Hypothalamus (tissue), 51 donors: ENCODE measurements at regions not wholly inside any gene's neighbourhood (a gene's known extent, or its start where the extent isn't known, plus 50 kb on each side); places are given as distances from the start of the nearest gene placed in this dataset.
A peak's percentile ranks its signal among the peaks of the same experiment; 100 is the strongest.
"Not testable (repeated sequence)": the region's sequence is repeated elsewhere in the genome, so short reads cannot be mapped to it uniquely, and the experiment has no call there.

Experiments used
- DNase-seq, 51 donors: peaks; one replicate each; lab custom pipeline; 2025; lab: John Stamatoyannopoulos, UW

- DNase-seq, result no peak
These were observed 107.2 kb upstream of the ECI2 start for GRCh38 chr6:4242601-4243000.

DNA sequence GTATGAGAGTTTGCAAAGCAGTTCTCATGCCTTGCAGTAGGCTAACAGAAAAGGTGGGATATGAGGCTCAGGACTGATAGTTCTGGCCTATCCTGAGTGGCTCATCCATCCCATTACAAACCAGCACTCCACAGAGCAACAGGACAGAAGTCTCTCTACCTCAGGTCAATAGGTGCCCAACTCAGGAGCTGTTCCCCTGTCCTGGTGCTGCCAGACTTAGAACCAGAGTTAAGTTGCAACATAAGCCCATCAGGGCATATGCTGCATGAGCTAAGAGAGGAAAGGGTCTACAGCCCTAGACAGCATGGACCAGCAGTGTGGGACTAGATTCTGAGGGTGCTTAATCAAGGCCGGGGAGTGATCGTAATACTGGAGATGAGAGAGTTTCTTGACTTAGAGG lies 104.8 kb upstream of the ECI2 start:
- DNase-seq, result no peak

DNA sequence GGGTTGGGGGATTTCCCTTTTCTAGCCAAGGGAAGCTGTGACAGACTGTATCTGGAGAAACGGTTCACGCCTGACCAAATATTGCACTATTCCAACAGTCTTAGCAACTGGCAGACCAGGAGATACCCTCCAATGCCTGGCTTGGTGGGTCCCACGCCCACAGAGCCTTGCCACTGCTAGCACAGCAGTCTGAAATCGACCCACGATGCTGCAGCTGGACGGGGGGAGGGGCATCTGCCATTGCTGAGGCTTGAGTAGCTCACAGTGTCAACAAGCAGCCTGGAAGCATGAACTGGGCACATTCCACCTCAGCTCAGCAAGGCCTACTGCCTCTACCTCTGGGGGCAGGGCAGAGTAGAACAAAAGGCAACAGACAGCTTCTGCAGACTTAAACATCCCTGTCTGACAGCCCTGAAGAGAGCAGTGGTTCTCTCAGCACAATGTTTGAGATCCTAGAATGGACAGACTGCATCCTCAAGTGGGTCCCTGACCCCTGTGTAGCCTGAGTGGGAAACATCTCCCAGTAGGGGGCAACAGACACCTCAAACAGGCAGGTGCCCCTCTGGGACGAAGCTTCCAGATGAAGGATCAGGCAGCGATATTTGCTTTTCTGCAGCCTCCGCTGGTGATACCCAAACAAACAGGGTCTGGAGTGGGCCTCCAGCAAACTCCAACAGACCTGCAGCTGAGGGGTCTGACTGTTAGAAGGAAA lies 89.9 kb upstream of the ECI2 start:
- no peak for DNase-seq

DNA sequence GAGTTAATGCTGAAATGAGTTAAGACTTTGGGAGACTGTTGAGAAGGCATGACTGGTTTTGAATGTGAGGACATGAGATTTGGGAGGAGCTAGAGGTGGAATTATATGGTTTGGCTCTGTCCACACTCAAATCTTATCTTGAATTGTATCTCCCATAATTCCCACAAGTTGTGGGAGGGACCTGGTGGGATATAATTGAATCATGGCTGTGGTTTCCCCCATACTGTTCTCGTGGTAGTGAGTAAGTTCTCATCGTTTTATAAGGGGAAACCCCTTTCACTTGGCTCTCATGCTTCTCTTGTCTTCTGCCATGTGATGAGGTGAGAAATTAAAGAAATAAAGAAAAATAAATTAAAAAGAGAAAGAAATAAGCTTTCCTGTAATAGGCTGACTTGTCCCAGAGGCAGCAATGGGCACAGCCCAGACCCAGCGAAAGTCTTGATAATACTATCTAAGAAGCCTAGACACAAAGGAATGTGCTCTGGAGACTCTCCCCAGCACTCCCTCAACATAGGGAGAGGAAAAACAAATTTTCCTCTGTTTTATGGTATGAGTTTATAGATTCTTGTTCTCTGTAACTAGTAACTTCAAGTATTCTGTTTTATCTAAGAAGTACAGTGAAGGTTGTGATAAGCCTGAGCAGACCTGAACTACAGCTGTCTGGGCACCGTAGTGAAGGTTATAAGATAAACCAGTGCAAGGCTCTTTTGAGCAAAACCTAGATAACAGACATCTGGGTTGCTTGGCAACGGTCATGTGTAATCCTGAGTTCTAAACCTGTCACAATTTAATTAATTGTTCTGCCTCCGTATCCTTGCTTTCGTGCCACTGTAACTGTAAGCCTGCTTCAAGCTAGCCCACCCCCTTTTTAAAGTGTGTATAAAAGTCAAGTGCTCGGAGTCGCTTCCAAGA lies 88.9 kb upstream of the ECI2 start:
- DNase-seq, result no peak

DNA sequence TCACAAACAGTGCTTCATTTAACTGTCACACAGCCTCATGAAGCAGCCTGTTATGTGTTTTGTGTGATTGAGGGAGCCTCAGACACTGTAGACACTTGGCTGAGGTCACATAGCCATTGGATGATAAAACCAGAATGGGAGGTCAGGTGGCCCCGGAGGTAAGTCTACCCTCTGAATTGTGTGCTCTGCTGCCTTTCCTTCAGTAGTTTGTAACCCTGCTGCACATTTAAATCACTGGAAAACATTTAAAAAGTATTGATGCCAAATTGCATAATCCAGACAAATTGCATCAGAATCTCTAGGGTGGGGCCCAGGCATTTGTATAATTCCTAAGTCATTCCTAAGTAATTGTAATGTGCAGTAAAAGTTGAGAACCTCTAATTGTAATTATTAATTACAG lies 85.2 kb upstream of the ECI2 start:
- DNase-seq, result no peak

- DNase-seq, result not testable (repeated sequence)
These were observed 83.4 kb upstream of the ECI2 start for GRCh38 chr6:4218619-4219317.

DNA sequence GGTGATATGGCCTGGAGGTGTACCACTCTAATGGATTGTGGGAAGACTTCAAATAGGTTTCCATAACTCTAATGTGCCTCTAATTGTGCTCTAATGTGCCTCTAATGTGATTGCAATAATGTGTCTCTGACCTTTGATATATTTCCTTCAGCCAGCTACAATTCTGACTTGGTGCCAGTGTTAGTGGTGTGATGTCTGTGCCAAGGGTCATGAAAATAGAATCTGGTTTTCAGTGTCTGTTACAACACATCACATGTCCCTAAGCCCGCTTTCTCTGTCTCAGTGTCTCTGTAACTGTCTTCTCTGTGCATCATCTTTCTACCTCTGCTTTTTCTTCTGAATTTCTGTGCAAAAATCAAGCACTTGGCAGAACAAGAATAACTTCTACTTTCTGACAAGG lies 77.2 kb upstream of the ECI2 start:
- no peak for DNase-seq

GRCh38 chr6:4210629-4211419 lies 75.4 kb upstream of the ECI2 start:
- peak in 25 of 51 donors; percentile 2 to 32 (median 11) for DNase-seq

DNA sequence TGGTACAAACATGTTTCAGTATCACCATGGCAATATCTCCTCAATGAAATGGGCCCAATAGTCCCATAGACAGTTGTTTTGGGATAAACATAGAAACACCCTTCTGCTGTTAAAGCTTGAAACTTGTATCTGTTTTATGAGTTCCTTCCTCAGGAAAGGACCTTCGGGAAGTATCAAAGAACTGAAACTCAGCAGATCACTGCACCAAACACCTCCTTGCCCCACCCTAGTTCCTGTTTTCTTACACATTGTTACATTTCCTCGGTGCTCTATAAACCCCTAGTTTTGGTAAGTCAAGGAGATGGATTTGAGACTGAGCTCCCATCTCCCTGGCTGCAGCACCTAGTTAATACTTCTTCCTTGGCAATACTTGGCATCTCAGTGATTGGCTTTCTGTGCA lies 73.8 kb upstream of the ECI2 start:
- DNase-seq, result no peak

DNA sequence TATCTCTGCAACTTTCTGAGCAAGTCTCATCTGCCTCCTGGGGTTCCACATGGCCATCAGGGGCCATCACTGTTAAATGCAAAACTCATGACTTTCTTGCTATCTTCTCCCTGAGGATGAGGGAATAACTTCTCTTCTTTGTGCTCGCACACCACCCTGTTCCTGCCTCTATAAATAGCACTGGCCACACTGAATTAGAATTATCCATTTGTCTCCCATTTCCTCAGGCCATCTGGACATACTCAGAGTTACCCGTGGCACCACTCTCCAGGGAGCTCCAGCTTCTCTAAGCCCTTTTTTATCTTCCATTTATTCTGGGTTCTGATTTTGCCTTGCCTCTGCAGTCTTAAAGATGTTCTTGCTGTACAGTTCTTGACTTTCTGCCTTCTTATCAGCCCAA lies 72.8 kb upstream of the ECI2 start:
- DNase-seq, result no peak

DNA sequence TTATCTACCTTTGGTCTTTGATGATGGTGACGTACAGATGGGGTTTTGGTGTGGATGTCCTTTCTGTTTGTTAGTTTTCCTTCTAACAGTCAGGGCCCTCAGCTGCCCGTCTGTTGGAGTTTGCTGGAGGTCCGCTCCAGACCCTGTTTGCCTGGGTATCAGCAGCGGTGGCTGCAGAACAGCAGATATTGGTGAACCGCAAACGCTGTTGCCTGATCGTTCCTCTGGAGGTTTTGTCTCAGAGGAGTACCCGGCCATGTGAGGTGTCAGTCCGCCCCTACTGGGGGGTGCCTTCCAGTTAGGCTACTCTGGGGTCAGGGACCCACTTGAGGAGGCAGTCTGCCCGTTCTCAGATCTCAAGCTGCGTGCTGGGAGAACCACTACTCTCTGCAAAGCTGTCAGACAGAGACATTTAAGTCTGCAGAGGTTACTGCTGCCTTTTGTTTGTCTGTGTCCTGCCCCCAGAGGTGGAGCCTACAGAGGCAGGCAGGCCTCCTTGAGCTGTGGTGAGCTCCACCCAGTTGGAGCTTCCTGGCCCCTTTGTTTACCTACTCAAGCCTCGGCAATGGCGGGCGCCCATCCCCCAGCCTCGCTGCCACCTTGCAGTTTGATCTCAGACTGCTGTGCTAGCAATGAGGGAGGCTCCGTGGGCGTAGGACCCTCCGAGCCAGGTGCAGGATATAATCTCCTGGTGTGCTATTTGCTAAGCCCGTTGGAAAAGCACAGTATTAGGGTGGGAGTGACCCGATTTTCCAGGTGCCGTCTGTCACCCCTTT lies 68.5 kb upstream of the ECI2 start:
- not testable (repeated sequence) for DNase-seq

DNA sequence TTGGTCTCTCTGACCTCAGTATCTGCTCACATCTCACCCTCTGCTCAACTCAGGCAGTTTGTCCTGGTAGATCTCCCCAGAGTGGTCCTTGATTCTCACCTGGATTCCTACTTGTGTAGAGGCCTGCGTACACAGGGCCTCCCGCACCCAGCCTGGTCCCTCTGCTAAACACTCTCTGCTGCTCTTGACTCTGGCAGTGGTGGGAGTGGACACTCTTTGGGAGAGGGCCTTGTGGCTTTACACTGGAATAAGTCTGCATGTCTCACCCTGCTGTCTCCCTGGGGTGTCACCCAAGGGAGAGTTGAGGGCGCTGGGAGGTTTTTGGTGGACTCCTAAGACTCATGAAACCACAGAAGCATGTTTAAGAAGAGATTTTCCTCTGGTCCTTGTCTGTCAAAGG lies 57.3 kb upstream of the ECI2 start:
- no peak for DNase-seq

GRCh38 chr6:4192173-4192572 lies 56.8 kb upstream of the ECI2 start:
- no peak for DNase-seq

DNA sequence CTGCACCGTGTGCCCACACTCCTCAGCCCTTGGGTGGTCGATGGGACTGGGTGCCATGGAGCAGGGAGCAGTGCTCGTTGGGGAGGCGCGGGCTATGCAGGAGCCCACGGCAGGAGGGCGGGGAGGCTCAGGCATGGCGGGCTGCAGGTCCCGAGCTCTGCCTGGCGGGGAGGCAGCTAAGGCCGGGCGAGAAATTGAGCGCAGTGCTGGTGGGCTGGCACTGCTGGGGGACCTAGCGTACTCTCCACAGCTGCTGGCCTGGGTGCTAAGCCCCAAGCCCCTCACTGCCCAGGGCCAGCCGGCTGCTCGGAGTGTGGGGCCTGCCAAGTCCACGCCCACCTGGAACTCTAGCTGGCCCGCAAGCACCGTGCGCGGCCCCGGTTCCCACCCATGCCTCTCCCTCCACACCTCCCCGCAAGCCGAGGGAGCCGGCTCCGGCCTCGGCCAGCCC lies 55.9 kb upstream of the ECI2 start:
- no peak for DNase-seq

GRCh38 chr6:4189249-4189648 lies 53.9 kb upstream of the ECI2 start:
- no peak for DNase-seq

DNA sequence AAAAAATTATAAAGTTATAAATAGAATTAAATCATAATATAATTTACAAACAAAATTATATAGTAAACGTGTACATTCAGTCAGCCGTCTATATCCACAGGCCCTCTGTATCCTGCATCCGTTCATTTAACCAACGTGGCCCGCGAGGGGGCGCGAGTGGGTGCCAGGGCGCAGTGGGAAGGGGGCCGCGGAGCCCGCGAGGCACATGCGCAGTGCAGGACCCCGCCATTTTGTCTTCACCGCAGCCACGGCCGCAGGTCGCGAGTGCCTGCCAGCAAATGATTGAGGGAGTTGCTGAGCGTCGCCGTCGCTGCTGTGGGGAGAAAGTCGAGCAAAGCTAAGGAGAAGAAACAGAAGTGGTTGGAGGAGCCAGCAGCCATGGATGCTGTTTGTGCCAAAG lies 53.4 kb upstream of the ECI2 start:
- no peak for DNase-seq

DNA sequence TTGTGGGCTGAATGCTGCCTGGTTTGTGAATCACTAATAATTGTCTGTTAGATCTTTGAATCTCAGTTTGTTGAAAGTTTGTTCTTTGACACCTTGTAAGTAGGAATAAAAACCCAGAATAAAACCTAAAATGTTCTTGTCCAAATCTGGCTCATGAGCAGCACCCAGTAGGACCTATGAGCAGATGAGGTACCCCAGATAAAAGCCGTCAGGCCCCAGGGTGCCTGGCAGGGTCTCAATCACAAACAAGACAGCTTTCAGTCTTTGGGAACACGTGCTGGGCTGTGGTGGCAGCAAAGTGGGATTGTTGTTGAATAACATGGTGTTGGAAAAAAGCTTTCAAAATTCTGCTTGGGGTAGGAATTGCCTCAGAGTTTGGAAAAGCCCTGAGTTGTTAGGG lies 52.1 kb upstream of the ECI2 start:
- no peak for DNase-seq

- no peak for DNase-seq
These were observed 51.0 kb upstream of the ECI2 start for GRCh38 chr6:4186385-4186784.

GRCh38 chr6:4185846-4186245 lies 50.5 kb upstream of the ECI2 start:
- no peak for DNase-seq

DNA sequence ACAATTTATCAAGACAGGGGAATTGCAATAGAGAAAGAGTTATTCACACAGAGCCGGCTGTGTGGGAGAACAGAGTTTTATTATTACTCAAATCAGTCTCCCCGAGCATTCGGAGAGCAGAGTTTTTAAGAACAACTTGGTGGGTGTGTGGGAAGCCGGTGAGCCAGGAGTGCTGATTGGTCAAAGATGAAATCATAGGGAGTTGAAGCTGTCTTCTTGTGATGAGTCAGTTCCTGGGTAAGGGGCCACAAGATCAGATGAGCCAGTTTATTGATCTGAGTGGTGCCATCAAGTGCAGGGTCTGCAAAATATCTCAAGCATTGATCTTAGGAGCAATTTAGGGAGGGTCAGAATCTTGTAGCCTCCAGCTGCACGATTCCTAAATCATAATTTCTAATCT lies 50.0 kb upstream of the ECI2 start:
- DNase-seq, result no peak
